HG03439 (cell line): ENCODE measurements at regions not wholly inside any gene's neighbourhood (a gene's known extent, or its start where the extent isn't known, plus 50 kb on each side); places are given as distances from the start of the nearest gene placed in this dataset.
A peak's percentile ranks its signal among the peaks of the same experiment; 100 is the strongest.
"Not testable (repeated sequence)": the region's sequence is repeated elsewhere in the genome, so short reads cannot be mapped to it uniquely, and the experiment has no call there.

ENCODE experiments used
- ATAC-seq: cut with Tn5 transposase; IDR thresholded peaks from one replicate; pipeline ENCODE4 v1.9.1; 2021; ENCODE audit warnings: mild to moderate bottlenecking, moderate library complexity; ENCODE audit not compliant: unreplicated experiment

DNA sequence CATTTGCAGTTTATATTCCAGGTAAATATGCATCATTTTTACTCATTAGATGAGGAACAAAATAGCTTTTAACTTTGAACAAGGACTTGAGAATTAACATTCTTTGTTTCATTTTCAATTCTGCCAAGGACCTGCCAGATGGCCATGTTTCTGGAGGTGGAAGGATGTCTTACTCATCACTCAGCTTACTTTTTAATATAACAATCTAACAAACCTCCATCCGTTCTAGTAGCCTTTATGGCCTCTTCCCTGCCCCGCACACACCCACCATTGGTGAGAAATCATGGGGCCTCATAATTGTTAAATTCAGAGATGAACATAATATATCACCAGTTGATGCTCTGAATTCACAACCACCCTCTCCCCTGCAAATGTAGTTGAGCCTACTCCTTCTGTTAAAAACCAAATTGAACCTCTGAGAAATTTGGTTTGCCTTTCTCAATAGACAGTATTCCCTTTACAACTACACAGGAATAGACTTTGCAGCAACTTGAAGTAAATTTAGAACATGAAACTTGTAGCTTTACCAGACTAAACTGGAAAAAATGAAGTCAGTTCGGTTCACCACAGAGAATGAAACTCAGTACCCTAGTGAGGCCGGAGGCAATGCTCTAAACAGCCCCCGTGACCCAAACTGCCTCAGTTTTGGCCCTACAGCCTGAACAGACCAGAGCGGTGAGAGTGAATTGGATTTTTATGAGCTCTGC, 50.1 kb upstream of the ACSL4 start:
- ATAC-seq: peak; percentile 77

DNA sequence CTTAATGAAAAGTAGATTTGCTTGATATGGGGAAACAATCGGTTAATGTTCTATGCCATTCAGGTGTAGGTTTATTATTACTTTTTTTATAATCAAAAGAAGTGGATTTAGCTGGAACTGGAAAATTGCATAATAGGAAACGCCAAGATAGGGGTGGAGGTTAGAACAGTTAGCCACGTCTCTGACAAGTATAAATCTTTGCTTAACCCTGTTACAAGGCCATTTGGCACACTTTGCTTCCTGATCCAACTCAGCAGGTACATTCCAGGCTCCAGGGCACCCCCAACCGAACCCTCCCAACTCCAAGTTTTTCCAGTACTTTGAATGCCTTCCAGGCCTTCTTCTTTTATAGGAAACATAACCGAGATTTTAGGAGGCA, 50.6 kb upstream of the ACSL4 start:
- no peak for ATAC-seq

DNA sequence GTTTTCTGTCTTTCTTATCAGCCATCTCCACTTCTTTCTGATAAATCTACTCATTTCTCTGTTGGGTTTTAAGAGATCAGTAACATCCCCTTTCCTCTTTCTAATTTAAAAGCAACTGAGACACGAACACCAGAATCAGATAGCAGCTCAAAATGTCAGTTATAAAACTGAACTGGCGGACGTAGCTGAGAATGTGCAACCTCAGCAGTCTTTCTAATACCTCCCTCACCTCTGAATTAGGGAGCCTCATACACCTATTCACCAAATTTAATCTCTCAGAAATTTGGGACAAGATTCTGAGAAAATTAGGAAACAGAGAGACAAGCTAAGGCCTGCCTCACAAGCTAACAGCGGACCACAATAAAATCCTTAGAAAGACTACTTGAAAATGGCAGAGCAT, 52.0 kb upstream of the ACSL4 start:
- ATAC-seq: no peak

DNA sequence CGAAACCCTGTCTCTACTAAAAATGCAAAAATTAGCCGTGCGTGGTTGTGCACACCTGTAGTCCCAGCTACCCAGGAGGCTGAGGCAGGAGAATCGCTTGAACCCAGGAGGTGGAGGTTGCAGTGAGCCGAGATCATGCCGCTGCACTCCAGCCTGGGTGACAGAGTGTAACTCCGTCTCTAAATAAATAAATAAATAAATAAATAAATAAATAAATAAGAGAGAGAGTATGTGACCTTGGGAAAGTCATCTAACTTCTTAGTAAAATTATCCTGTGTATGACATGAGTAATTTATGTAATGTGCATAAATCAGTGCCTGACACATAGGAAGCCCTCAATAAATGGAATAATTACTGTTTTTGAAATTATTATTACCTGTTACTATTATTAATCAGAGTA, 57.5 kb upstream of the ACSL4 start:
- ATAC-seq: not testable (repeated sequence)

DNA sequence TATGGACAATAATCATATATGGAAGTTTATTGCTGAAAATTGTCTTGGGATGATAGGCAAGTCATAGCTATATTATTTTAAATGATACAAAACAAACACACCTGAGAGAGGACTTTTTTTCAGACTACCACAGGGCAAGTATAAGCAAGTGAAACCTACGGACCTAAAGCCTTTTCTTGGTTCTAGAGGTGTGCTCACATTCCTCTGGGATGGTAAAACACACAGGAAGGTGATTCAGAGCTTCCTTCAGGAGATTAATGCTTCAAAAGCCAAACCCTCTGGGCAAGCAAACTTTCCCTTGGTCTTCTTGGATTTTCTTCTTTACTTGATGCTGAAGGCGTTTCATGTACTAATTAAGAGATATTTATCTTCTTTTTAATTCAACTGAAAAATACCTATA, 60.1 kb upstream of the ACSL4 start:
- ATAC-seq: no peak

DNA sequence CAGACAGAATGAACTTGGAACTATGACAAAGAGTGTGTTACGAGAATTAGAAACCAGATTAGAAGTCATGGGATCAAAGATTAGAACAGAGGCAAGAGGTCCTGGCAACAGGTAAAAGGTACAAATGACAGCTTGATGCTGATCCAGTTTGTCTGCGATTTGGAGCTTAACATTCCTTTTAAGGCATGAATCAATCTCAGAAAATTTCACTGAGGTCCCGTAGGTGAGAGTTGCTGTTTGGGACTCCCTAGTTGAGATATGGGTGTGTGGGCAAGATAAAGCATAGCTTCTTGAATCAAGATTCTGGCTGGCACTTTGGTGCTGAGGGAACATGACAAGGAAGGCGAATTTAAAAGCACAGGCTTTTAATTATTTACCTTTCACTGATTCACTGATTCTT, 62.6 kb upstream of the ACSL4 start:
- ATAC-seq: no peak

DNA sequence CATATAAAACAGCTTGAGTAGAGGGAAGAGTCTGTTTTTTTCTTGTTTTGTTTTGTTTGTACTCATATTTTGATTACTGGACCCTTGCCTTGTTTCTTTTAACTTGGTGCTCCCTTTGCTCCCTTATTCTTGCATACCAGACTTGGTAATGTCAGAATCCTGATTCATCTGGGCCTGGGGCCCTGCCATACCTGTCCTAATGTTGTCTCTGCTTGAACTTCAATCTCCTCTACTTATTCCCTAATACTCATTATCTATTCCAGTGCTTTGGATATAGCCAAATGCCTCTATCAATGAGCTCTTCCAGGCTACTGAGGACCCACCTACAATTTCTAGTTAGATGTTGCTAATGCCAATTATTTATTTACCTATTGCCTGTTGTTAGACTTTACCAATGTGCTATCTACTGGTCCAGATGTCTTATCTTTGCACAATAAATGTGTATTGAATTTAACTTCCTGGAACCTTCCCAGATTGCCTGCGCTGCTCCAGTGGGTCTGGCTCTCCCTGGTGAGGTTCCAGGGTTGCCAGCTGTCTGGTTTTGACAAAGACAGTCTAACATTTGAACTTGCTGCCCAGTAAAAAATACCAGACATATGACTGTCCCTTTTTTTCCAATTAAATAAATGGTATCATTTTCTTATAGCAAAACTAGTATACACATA, 64.4 kb upstream of the ACSL4 start:
- ATAC-seq: no peak

DNA sequence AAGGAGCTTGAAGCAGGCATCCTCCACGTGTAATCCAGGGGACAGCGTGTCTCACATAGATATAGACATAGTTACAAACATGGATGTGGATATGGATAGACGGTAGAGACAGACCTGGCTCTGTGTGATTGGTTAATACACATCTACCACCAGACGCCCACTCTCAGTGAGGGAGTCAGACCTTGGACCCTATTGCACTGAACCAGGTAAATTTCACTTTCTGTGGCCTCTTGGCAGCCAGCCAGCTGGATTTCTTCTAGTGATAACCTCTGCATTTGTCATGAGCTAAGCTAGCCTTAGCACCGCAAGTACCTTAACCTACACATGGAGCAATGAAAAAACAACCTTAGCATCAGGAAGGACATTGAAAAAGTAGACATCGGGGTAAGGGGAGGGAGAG, 79.2 kb upstream of the ACSL4 start:
- ATAC-seq: no peak

DNA sequence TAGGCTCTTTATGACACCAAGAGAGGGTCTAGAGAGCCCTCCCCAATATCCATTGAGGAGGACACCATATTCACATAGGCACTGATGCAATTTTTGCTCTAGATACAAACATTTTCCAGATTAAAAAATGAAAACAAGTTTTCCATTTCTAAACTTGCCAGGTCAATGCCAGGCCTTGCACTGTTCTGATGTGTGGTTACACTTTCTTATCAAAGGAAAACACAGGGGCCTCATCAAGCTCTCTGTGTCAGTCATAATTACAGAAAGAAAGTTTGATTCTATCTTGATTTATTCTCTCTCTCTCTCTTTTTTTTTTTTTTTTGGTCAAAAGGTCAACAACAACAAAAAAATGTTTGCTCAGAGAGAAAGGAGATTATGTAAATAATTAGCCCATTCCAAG, 80.2 kb upstream of the ACSL4 start:
- ATAC-seq: no peak

DNA sequence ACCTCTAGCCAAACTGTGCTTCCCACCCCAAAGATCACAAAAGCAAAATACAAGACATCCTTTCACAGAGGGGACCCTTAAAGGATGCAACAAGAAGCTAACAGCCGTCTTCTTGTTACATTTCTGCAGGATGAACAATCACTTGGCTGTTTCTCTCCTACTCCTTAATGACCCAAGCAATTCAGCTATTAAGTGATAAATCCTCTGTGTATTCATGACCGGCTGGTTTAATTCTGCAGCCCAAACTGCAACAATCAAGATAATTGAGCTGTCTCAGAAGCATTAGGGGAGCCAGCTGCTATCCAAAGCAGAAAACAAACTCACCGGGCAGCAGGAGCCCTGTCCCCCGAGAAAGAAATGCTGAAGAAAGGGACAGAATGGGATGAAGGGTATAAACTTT, 85.9 kb upstream of the ACSL4 start:
- no peak for ATAC-seq

DNA sequence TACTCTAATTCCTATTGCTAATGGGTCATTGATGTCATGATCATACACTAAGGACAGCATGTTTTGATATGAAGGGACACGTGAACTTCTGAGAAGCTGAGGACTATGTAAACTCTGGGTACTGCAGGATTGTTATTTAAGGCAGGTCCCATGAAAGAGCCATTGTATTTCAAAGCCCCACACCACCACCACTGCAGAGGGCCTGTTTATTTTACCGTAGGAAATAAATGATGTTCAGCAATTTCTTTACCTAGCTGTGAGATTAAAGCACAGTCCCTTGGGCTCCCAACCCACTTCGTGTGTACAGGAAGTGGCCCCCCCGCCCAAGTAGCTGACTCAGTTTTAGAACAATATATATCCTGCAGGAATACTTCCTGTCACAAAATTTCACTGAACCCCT, 89.8 kb upstream of the ACSL4 start:
- no peak for ATAC-seq

DNA sequence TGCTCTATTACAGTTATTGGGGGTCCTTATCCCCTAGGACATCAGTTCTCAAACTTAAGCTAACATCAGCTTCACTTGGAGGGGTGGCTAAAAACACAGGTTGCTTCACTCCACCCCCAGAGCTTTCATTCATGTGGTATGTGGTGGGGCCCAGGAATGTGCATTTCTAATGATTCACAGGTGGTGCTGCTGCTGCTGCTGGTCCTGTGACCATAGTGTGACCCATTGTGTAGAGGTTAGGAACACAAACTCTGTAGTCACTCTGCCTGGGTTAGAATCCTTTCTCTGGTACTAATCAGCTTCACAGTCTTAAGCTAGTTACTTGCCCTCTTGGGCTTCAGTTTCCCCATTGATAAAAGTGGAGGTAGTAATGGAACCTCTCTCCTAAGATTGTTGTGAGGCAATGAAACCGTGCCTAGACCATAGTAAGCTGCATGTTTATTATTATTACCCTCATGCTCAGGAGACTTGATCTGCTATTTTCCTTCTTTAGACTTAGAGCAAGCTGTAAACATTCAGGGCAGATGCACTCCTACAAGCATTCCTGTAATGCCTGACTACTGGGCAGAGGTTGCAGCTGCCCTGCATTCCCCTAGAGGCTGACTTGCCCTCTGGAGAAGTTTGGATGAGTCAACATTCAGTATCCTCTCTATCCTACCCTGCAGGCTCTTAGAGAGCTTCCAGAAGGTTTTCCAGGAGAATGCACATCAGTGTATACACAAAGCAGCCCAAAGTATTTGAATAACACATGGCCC, 94.1 kb upstream of the ACSL4 start:
- ATAC-seq: no peak

DNA sequence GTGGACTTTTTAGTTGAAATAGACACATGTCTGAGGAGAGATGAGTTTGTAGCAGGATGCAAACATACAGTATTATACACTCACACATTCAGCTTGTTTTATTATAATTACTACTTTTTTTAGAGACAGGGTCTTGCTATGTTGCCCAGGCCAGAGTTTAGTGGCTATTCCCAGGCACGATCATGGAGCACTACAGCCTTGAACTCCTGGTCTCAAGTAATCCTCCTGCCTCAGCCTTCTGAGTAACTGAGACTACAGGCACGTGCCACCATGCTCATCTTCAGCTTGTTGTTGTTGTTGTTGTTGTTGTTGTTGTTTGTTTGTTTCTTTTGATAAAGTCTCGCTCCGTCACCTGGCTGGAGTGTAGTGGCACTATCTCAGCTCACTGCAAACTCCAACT, 94.7 kb upstream of the ACSL4 start:
- ATAC-seq: no peak

DNA sequence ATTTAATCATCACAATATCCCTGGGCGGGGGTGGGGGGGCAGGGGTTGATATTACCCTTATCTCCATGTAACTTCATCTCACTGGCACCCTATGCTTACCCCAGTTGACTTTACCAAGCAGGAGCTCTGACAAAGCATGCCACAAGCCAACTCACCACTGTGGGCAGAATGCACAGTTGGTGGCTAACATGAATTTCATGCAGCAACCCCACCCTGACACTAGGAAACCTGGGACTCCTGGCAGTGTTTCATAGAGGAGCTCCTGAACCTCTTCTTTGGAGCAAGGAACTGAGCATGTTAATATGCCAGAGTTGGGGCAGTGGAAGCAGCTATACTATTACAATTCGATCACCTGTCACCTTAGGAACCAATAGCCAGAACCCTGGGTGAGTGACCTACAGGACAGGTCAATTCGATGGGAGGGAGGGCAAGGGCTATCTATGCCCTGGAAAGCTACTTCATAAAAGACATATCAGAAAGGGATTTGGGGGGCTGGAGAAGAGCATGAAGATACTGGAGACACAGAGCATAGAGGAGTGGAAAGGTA, 97.2 kb upstream of the ACSL4 start:
- no peak for ATAC-seq

DNA sequence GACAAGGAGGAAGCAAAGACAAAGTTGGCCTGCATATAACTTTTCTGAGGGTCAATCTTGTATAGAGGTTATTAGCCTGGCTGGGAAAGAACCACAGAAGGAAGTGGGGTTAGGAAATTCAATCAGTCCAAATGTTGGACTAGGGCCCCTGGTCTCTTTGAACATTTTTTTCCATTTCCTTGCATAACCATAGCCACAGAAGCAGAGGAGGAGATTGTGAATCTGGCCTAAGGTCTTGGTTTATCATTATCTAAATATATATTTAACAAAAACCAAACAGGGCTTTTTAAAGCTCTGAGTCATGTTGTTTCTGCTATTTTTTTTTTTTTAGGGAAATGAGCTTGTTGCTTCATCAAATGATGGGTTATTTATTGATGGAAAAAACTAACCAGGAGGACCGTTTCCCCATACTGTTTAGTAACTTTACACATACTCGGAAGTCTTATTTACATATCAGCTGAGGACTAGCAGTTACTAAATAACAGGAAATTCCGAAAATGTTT, 97.7 kb upstream of the ACSL4 start:
- peak; percentile 65 for ATAC-seq

DNA sequence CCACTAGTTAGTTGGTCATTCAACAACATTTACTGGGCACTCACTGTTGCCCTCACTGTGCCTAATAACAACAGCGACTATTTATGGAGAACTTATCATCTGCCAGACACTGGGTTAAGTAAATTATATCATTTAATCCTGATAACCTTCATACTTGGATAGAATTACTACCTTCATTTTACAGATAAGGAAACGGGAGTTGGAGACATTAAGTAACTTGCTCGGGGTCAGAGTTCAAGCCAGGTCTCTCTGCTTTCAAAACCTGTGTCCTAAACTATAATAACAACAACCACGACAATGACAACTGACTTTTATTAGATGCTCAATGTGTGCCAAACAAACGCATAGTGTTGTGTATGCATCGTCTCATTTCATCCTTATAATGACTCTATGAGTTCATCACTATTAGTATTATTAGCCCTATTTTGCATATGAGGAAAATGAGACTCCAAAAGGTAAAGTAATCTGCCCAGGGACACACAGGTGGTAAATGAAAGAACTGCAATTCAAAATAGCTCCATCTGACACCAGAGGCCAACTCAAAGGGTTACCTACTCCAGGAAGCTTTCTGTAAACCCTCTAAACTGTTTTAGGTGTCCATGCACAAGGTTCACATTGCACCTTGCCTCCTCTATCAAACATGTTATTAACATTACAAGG, 98.4 kb upstream of the ACSL4 start:
- peak; percentile 47 for ATAC-seq

DNA sequence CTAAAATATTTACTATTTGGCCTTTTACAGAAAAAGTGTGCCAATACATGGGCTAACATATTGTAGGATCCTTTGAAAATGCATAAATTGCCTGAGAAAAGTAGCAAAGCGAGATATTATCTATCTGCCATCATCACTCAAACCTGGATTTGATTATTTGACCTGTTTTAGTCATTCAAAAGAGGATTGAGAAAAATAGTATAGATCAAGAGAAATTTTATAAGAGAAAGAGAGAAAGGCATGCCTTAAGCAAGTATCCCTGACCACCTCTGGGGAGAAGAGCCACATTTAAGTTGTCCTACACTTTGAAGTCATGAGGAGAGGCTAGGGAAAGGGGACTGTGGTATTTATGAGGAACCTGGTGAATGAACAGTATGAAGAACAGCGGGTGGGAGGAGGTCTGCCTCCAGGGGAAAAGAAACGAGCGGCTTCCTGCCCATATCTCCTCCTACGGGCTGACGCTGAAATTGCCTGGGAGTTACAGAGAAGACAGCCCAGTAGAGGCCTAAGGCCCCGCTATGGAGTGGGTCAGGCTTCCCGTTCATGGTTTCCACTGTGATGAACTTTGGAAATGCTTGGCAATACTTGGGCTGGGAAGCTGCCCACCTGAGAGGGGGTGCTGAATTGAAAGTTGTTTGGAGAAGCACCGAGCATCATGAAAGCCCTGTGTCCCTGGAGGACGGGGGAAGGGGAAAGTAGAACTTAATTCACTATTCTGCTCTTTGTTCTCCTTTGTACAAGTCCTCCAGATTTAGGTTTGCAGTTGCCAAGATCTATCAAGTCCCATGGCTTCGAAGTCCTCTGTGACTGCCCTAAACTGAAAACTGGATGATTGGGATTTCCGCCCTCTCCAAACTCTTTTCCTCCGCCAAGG, 106.9 kb upstream of the ACSL4 start:
- ATAC-seq: no peak

DNA sequence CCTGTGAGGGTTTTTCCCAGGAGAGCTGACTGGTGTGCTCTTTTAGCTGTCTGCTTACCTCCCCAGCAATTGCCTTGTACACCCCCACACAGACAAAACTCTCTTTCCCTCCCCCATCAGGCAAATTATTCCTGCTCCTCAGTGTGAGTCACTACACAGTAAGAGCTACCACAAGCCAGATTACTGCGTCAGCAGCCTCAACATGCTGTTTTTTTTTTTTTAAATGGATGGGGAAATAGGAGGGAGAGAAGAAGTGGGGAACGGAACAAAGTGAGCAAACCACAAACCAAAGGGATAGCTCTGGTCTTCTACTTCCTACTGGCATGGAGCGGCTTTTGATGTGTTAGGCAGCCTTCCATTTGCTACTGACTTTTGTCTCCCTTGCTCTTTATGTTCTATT, 107.5 kb upstream of the ACSL4 start:
- ATAC-seq: no peak

DNA sequence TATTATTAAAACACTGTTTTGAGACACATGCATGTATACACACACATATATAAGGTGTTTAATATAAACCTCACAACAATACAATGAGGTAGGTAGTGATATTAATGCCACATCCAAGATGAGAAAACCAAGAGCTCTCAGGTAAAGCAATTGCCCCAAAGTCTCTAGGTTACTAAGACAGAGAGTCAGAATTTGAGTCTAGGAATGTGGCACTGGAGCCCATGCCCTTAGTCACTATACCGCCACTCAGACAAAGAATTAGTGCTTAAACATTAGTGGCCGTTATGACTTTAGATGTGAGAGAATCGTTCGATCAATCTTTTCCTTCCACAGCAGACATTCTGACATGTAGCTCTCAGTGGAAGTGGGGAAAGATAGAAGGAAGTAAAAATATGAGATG, 108.2 kb upstream of the ACSL4 start:
- no peak for ATAC-seq

DNA sequence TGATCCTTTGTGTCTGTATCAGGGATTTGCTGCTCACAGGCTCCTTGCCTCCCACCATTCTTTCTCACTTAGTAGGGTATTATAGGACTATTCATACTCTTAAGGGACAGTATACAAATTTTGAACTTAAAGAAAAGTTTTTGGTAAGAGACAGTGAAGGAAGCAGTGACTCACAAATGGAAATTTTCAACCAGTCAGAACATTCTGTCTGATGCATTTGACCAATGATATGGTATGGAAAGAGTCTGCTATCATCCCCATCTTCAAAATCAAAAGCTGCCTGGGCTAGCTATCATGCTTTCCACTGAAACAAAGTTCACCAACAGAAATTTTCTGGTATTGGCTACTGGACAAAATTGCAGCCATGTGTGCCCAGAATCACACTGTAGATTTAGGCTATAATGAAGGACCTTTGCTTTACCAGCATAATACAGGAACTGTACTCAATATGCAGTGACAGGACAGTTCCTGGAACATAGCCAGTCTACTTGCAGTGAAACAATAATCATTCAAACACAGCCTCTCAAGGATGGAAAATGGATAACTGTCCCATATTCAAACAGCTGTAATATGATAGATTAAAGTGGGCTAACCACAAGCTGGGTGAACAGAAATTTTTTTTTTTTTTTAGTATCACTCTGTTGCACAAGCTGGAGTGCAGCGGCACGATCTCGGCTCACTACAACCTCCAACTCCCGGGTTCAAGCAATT, 109.0 kb upstream of the ACSL4 start:
- no peak for ATAC-seq
